ENCODE measurements at regions not wholly inside any gene's neighbourhood (a gene's known extent, or its start where the extent isn't known, plus 50 kb on each side); places are given as distances from the start of the nearest gene placed in this dataset.

DNA sequence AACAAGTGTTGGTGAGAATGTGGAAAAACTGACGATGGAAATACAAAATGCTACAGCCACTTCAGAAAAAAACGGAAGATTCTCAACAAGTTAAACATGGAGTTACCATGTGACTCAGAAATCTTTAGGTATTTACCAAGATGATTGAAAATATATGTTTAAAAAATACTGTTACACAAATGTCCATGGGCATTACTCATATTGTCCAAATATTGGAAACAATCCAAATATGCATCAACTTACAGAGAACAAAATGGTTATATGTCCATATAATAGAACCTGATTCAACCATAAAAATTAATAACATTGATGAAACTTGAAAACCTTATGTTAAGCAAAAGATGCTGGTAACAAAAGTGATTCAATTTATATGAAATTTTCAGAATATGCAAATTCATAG lies 1057.7 kb upstream of the TMEM132C start:
- no peak overlapping the region for H3K4me3 ChIP-seq
- 80% methylated on average over 2 of the region's 2 CpGs for WGBS (ENCODE audit: insufficient coverage, low coverage, low lambda C conversion rate, missing lambda C conversion rate)
- intact Hi-C loops (cut with DNase I), result no loop called here
- TF ChIP-seq CTCF (IDR thresholded peaks at IDR 0.05), result no peak
- TF ChIP-seq POLR2A (IDR thresholded peaks at IDR 0.05), result no peak
- H3K27me3 ChIP-seq, result no peaks in the 10 kb centered on the region
- H3K4me1 ChIP-seq, result no peaks in the 10 kb centered on the region
- no peaks in the 10 kb centered on the region for H3K9me3 ChIP-seq
- no peak for ATAC-seq
- no peak overlapping the region for H3K27ac ChIP-seq
- H3K36me3 ChIP-seq, result no peaks in the 10 kb centered on the region
- DNase-seq, result no peak

DNA sequence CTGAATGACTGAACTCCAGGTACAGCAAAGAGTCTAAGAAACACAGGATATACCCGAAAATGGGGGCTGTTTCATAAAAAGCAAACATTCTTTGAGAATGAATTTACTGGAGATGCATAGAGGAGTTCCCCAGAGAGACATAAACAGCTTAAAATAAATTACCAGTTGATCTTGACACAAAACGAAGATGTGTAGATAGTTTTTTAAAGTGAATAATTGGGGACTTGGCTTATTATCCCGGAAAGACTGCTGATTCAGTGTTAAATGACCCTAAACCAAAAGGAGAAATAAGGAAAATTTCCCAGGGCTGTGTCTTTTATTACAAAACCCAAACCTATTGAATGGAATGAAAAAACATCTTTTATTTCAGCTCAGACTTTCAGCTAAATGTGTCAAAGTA lies 1052.8 kb upstream of the TMEM132C start:
- H3K27me3 ChIP-seq, result no peaks in the 10 kb centered on the region
- no peak for DNase-seq
- ATAC-seq, result no peak
- no peaks in the 10 kb centered on the region for H3K4me1 ChIP-seq
- H3K36me3 ChIP-seq, result no peaks in the 10 kb centered on the region
- 30% methylated on average over 3 of the region's 3 CpGs for WGBS (ENCODE audit: insufficient coverage, low coverage, low lambda C conversion rate, missing lambda C conversion rate)
- intact Hi-C loops (cut with DNase I), result no loop called here
- no peak overlapping the region for H3K4me3 ChIP-seq
- no peak overlapping the region for H3K27ac ChIP-seq
- no peaks in the 10 kb centered on the region for H3K9me3 ChIP-seq
- TF ChIP-seq POLR2A (IDR thresholded peaks at IDR 0.05), result no peak

DNA sequence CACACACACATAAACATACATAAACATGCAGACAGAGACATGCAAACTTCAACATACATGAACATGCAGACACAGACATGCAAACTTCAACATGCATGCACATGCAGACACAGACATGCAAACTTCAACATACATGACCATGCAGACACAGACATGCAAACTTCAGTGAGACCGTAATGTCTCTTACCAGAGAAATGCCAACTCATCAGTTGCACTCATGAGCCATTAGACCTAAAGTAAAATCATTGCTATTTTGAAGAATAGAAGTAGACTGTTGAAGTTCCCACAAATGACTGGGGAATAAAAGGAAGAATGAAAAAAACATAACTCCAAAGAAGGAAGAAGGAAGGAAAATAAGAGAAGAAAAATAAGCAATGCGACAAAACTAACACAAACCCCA lies 1044.0 kb upstream of the TMEM132C start:
- ATAC-seq, result no peak
- Histone ChIP-seq H3K4me3 (no peak overlapping the region), H3K4me1 (no peaks in the 10 kb centered on the region), H3K27ac (no peak overlapping the region), H3K9me3 (no peaks in the 10 kb centered on the region), H3K36me3 (no peaks in the 10 kb centered on the region), H3K27me3 (no peaks in the 10 kb centered on the region)
- DNase-seq, result no peak
- TF ChIP-seq CTCF (IDR thresholded peaks at IDR 0.05), result no peak
- intact Hi-C loops (cut with DNase I), result no loop called here
- 80% methylated on average over 2 of the region's 2 CpGs for WGBS (ENCODE audit: insufficient coverage, low coverage, low lambda C conversion rate, missing lambda C conversion rate)

GRCh38 chr12:127223731-127224130 lies 1043.2 kb upstream of the TMEM132C start:
- Histone ChIP-seq H3K9me3 (no peaks in the 10 kb centered on the region), H3K4me1 (no peaks in the 10 kb centered on the region), H3K27ac (no peak overlapping the region), H3K36me3 (no peaks in the 10 kb centered on the region), H3K4me3 (no peak overlapping the region), H3K27me3 (no peaks in the 10 kb centered on the region)
- ATAC-seq (peak in 1 of 4 donors; percentile 25), DNase-seq (no peak)
- WGBS (ENCODE audit: insufficient coverage, low coverage, low lambda C conversion rate, missing lambda C conversion rate), result 56% methylated on average over 2 of the region's 3 CpGs
- no peak for TF ChIP-seq POLR2A (IDR thresholded peaks at IDR 0.05)
- TF ChIP-seq CTCF (IDR thresholded peaks at IDR 0.05), result no peak
- intact Hi-C loops (cut with DNase I), result no loop called here

GRCh38 chr12:127230843-127231260 lies 1036.1 kb upstream of the TMEM132C start:
- Histone ChIP-seq H3K9me3 (no peaks in the 10 kb centered on the region), H3K27me3 (no peaks in the 10 kb centered on the region), H3K27ac (no peak overlapping the region), H3K4me3 (no peak overlapping the region), H3K36me3 (no peaks in the 10 kb centered on the region), H3K4me1 (no peaks in the 10 kb centered on the region)
- WGBS (ENCODE audit: insufficient coverage, low coverage, low lambda C conversion rate, missing lambda C conversion rate), result 48% methylated on average over 6 of the region's 6 CpGs
- intact Hi-C loops (cut with DNase I), result no loop called here
- TF ChIP-seq POLR2A (IDR thresholded peaks at IDR 0.05) (no peak), CTCF (IDR thresholded peaks at IDR 0.05) (no peak)
- ATAC-seq (peak in 1 of 4 donors; percentile 38), DNase-seq (no peak)
